ENCODE measurements at regions not wholly inside any gene's neighbourhood (a gene's known extent, or its start where the extent isn't known, plus 50 kb on each side); places are given as distances from the start of the nearest gene placed in this dataset.

- H3K9me3 Mint-ChIP-seq: no peaks in the 10 kb centered on the region
- H3K36me3 Mint-ChIP-seq: no peaks in the 10 kb centered on the region
- peaks cover 3 to 13% of the 10 kb centered on the region in 2 donors for H3K27me3 Mint-ChIP-seq
- no peak for DNase-seq (ENCODE audit: low spot score)
- H3K4me1 Mint-ChIP-seq (ENCODE audit: low read depth in 2 of 2): no peaks in the 10 kb centered on the region
- ATAC-seq: no peak
- no peak overlapping the region for H3K27ac Mint-ChIP-seq
- H3K4me3 Mint-ChIP-seq: no peak overlapping the region
These were observed 206.3 kb downstream of the IGSF11 start for GRCh38 chr3:118828351-118828750.

DNA sequence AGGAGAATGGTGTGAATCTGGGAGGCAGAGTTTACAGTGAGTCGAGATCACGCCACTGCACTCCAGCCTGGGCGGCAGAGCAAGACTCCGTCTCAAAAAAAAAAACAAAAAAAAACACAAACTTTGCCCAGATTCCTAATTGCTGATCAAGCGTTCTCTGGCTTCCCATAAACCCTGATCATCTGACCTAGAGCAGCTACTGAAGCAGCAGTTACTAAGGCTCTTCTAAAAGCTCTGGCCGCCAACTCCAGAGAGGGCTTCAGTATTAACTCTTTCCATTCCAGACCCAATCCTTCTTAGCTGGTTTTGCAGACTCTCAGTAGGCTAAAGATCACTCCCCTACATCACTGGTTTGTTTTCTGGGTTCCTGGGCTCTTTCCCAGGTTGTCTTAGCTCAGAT is 201.6 kb downstream of the IGSF11 start:
- Mint-ChIP-seq H3K27me3 (peaks cover 0 to 24% of the 10 kb centered on the region in 2 donors), H3K9me3 (no peaks in the 10 kb centered on the region), H3K36me3 (no peaks in the 10 kb centered on the region), H3K27ac (no peak overlapping the region), H3K4me3 (no peak overlapping the region), H3K4me1 (ENCODE audit: low read depth in 2 of 2) (no peaks in the 10 kb centered on the region)
- no peak for DNase-seq (ENCODE audit: low spot score)
- ATAC-seq: no peak

DNA sequence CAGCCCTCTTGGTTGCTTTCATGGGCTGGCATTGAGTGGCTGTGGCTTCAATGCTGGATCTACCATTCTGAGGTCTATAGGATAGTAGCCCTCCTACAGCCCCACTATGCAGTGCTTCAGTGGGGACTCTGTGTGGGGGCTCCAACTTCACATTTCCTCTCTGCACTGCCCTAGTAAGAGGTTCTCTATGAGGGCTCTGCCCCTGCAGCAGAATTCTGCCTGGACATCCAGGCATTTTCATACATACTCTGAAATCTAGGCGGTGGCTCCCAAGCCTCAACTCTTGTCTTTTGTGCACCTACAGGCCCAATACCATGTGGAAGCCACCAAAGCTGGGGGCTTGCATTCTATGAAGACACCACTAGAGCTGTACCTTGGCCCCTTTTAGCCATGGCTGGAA is 195.8 kb downstream of the IGSF11 start:
- Mint-ChIP-seq H3K9me3 (peaks cover 10% of the 10 kb centered on the region), H3K27me3 (peaks cover 0 to 24% of the 10 kb centered on the region in 2 donors), H3K4me1 (ENCODE audit: low read depth in 2 of 2) (no peaks in the 10 kb centered on the region), H3K36me3 (peaks cover 15% of the 10 kb centered on the region), H3K4me3 (no peak overlapping the region), H3K27ac (no peak overlapping the region)
- no peak for DNase-seq (ENCODE audit: low spot score)
- no peak for ATAC-seq

GRCh38 chr3:118842147-118842863 is 192.3 kb downstream of the IGSF11 start:
- H3K27me3 Mint-ChIP-seq: no peaks in the 10 kb centered on the region
- no peak for ATAC-seq
- no peak for DNase-seq (ENCODE audit: low spot score)
- H3K9me3 Mint-ChIP-seq: peaks cover 10% of the 10 kb centered on the region
- no peaks in the 10 kb centered on the region for H3K4me1 Mint-ChIP-seq (ENCODE audit: low read depth in 2 of 2)
- no peak overlapping the region for H3K4me3 Mint-ChIP-seq
- peaks cover 23% of the 10 kb centered on the region for H3K36me3 Mint-ChIP-seq
- no peak overlapping the region for H3K27ac Mint-ChIP-seq

DNA sequence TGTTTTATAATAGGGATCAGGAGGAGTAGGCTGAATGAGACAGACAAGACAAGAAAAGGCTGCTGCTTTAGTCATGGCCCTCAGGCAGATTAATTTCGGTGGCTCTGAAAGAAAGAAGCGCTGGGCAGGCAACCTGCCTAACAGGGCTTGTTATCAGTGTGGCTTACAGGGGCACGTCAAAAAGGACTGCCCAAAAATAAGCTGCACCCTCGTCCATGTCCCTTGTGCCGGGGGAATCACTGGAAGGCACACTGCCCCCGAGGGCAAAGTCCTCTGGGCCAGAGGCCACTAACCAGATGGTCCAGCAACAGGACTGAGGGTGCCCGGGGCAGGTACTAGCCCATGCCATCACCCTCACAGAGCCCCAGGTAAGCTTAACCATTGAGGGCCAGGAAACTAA is 188.5 kb downstream of the IGSF11 start:
- Mint-ChIP-seq H3K27ac (no peak overlapping the region), H3K36me3 (peaks cover 16% of the 10 kb centered on the region), H3K4me1 (ENCODE audit: low read depth in 2 of 2) (peaks cover 1 to 3% of the 10 kb centered on the region in 2 donors), H3K27me3 (no peaks in the 10 kb centered on the region), H3K9me3 (peaks cover 10% of the 10 kb centered on the region), H3K4me3 (no peak overlapping the region)
- no peak for DNase-seq (ENCODE audit: low spot score)
- no peak for ATAC-seq
